Activated naive CD4-positive, alpha-beta T cell (primary cell): ENCODE measurements at regions not wholly inside any gene's neighbourhood (a gene's known extent, or its start where the extent isn't known, plus 50 kb on each side); places are given as distances from the start of the nearest gene placed in this dataset.

Experiments
- DNase-seq, 4 experiments: peaks; one replicate each; lab custom pipeline; 2025; lab: John Stamatoyannopoulos, UW

GRCh38 chr3:23068016-23068728 is 135.0 kb upstream of the UBE2E2 start:
- no peak for DNase-seq

- DNase-seq = no peak
Observed at GRCh38 chr3:23071296-23071695, 131.8 kb upstream of the UBE2E2 start.

GRCh38 chr3:23071758-23072157 is 131.4 kb upstream of the UBE2E2 start:
- DNase-seq = no peak

- no peak for DNase-seq
Observed at GRCh38 chr3:23072693-23073092, 130.4 kb upstream of the UBE2E2 start.

GRCh38 chr3:23073724-23074305 is 129.3 kb upstream of the UBE2E2 start:
- no peak for DNase-seq

- DNase-seq = no peak
Observed at GRCh38 chr3:23075496-23075895, 127.6 kb upstream of the UBE2E2 start.

- no peak for DNase-seq
Observed at GRCh38 chr3:23076437-23076836, 126.7 kb upstream of the UBE2E2 start.

GRCh38 chr3:23077126-23077525 is 126.0 kb upstream of the UBE2E2 start:
- no peak for DNase-seq

- DNase-seq = no peak
Observed at GRCh38 chr3:23078735-23079134, 124.4 kb upstream of the UBE2E2 start.

- no peak for DNase-seq
Observed at GRCh38 chr3:23079976-23080375, 123.2 kb upstream of the UBE2E2 start.

GRCh38 chr3:23083701-23084100 is 119.4 kb upstream of the UBE2E2 start:
- no peak for DNase-seq

GRCh38 chr3:23084367-23084766 is 118.8 kb upstream of the UBE2E2 start:
- DNase-seq = no peak

GRCh38 chr3:23085261-23085660 is 117.9 kb upstream of the UBE2E2 start:
- no peak for DNase-seq

- no peak for DNase-seq
Observed at GRCh38 chr3:23086331-23086730, 116.8 kb upstream of the UBE2E2 start.

- DNase-seq = no peak
Observed at GRCh38 chr3:23086831-23087230, 116.3 kb upstream of the UBE2E2 start.

- no peak for DNase-seq
Observed at GRCh38 chr3:23094412-23094811, 108.7 kb upstream of the UBE2E2 start.

- DNase-seq = no peak
Observed at GRCh38 chr3:23094890-23095462, 108.2 kb upstream of the UBE2E2 start.

GRCh38 chr3:23096041-23096440 is 107.1 kb upstream of the UBE2E2 start:
- DNase-seq = no peak

- DNase-seq = no peak
Observed at GRCh38 chr3:23099021-23099420, 104.1 kb upstream of the UBE2E2 start.

- no peak for DNase-seq
Observed at GRCh38 chr3:23099677-23100076, 103.5 kb upstream of the UBE2E2 start.

- no peak for DNase-seq
Observed at GRCh38 chr3:23100106-23100505, 103.0 kb upstream of the UBE2E2 start.

- no peak for DNase-seq
Observed at GRCh38 chr3:23103764-23104163, 99.4 kb upstream of the UBE2E2 start.

- DNase-seq = no peak
Observed at GRCh38 chr3:23105048-23105447, 98.1 kb upstream of the UBE2E2 start.

- DNase-seq = no peak
Observed at GRCh38 chr3:23106666-23107065, 96.5 kb upstream of the UBE2E2 start.
